Testis (tissue), 2 donors: ENCODE measurements at regions not wholly inside any gene's neighbourhood (a gene's known extent, or its start where the extent isn't known, plus 50 kb on each side); places are given as distances from the start of the nearest gene placed in this dataset.

Experiments used
- POLR2A ChIP-seq: fragments of 450-650 bp; IDR thresholded peaks from one replicate; pipeline ENCODE4 v1.6.1; 2017; ENCODE audit warnings: antibody characterized with exemption, mild to moderate bottlenecking, moderate library complexity
- TF ChIP-seq, protein P1 (sequence below), 3 experiments: fragments of 450-650 bp in 2 of 3; fragments of 200-600 bp in 1 of 3; sonication (generic) in 1 of 3; IDR thresholded peaks; one replicate each; pipeline ENCODE4 v1.5.1; 2016 to 2019; ENCODE audit warnings: antibody characterized with exemption in 3 of 3, mild to moderate bottlenecking in 2 of 3, moderate library complexity in 1 of 3

DNA sequence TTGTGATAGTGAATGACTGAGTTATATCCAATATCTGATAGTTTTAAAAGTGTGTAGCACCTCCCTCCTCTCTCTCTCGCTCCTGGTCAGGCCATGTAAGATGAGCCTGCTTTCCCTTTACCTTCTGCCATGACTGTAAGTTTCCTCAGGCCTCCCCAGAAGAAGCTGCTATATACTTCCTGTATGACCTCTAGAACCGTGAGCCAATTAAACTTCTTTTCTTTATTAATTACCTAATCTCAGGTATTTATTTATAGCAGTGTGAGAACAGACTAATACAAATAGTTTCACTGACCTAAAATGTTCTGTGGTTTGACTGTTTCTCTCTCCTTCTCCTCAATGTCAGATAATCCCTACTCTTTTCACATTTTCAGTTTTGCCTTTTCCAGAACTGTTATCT lies 321.3 kb upstream of the MBL2 start:
- TF ChIP-seq, protein P1, sequence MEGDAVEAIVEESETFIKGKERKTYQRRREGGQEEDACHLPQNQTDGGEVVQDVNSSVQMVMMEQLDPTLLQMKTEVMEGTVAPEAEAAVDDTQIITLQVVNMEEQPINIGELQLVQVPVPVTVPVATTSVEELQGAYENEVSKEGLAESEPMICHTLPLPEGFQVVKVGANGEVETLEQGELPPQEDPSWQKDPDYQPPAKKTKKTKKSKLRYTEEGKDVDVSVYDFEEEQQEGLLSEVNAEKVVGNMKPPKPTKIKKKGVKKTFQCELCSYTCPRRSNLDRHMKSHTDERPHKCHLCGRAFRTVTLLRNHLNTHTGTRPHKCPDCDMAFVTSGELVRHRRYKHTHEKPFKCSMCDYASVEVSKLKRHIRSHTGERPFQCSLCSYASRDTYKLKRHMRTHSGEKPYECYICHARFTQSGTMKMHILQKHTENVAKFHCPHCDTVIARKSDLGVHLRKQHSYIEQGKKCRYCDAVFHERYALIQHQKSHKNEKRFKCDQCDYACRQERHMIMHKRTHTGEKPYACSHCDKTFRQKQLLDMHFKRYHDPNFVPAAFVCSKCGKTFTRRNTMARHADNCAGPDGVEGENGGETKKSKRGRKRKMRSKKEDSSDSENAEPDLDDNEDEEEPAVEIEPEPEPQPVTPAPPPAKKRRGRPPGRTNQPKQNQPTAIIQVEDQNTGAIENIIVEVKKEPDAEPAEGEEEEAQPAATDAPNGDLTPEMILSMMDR (IDR thresholded peaks at IDR 0.05), result no peak
- no peak for TF ChIP-seq POLR2A
